A673 (cell line): ENCODE measurements at regions not wholly inside any gene's neighbourhood (a gene's known extent, or its start where the extent isn't known, plus 50 kb on each side); places are given as distances from the start of the nearest gene placed in this dataset.

Experiments used
- BruUV-seq: library from RNA; stranded (reverse); fragments of 400-500 nt; replicated peaks from 2 replicates; lab custom pipeline; 2021; lab: Mats Ljungman, UMichigan
- CTCF ChIA-PET: fragments of 300-600 bp; sonication (Branson Sonifier 250); formaldehyde crosslinking; loops from one replicate; lab custom pipeline; 2022; ENCODE audit warnings: antibody characterized with exemption; lab: Charles Lee
- POLR2A ChIA-PET: fragments of 300-600 bp; sonication (Branson Sonifier 250); formaldehyde crosslinking; loops from one replicate; lab custom pipeline; 2022; ENCODE audit warnings: antibody characterized with exemption; ENCODE audit not compliant: low non-redundant PET; lab: Charles Lee
- DNase-seq: peaks from one replicate; pipeline ENCODE4 v3.0.0-alpha.2; 2015; ENCODE audit warnings: low spot score
- H3K27ac ChIP-seq: fragments of 200-600 bp; sonication (generic); 2 replicates; pipeline ENCODE4 v1.5.1; 2016; ENCODE audit warnings: mixed run types, low read depth, mild to moderate bottlenecking, mixed read lengths, antibody characterized with exemption, low read length; ENCODE audit not compliant: poor library complexity, severe bottlenecking
- H3K27me3 ChIP-seq: fragments of 200-600 bp; sonication (generic); replicated peaks from 2 replicates; pipeline ENCODE4 v1.6.1; 2017; ENCODE audit warnings: mixed run types, low read depth, mild to moderate bottlenecking, mixed read lengths, antibody characterized with exemption, low read length; ENCODE audit not compliant: insufficient read depth, poor library complexity
- H3K36me3 ChIP-seq: fragments of 200-600 bp; sonication (generic); 2 replicates; pipeline ENCODE4 v1.6.1; 2016; ENCODE audit warnings: mixed run types, mild to moderate bottlenecking, mixed read lengths, antibody characterized with exemption, low read length; ENCODE audit not compliant: insufficient read depth, poor library complexity, severe bottlenecking
- H3K4me1 ChIP-seq: fragments of 200-600 bp; sonication (generic); 2 replicates; pipeline ENCODE4 v1.6.1; 2017; ENCODE audit warnings: mixed run types, mild to moderate bottlenecking, mixed read lengths, antibody characterized with exemption, low read length; ENCODE audit not compliant: insufficient read depth, poor library complexity, severe bottlenecking
- H3K4me3 ChIP-seq: fragments of 200-600 bp; sonication (generic); 2 replicates; pipeline ENCODE4 v1.5.1; 2016; ENCODE audit warnings: low read depth, mixed run types, mild to moderate bottlenecking, mixed read lengths, low read length; ENCODE audit not compliant: poor library complexity, severe bottlenecking
- H3K9me3 ChIP-seq: fragments of 200-600 bp; sonication (generic); 2 replicates; pipeline ENCODE4 v1.6.1; 2016; ENCODE audit warnings: mixed run types, low read depth, mild to moderate bottlenecking, mixed read lengths, antibody characterized with exemption, low read length; ENCODE audit not compliant: poor library complexity, severe bottlenecking
- CTCF ChIP-seq: fragments of 300-800, 200-600 bp; sonication (generic); conservative IDR thresholded peaks from 2 replicates; pipeline ENCODE4 v1.5.1; 2017; ENCODE audit warnings: low read depth, mild to moderate bottlenecking, antibody characterized with exemption, low read length, moderate library complexity, mixed read lengths
- EZH2 ChIP-seq: fragments of 200-600 bp; sonication (generic); IDR thresholded peaks from 2 replicates; pipeline ENCODE4 v1.6.1; 2017; ENCODE audit warnings: borderline replicate concordance, low read depth, mild to moderate bottlenecking, mixed read lengths, antibody characterized with exemption, low read length; ENCODE audit not compliant: poor library complexity, severe bottlenecking
- intact Hi-C: fragments of 100-400 bp; cut with micrococcal nuclease; formaldehyde crosslinking; loops from one replicate; pipeline ENCODE4 v1.10.0; 2022; ENCODE audit not compliant: unreplicated experiment

GRCh38 chr20:40575851-40576250 is 113.2 kb downstream of the MAFB start:
- Histone ChIP-seq H3K27me3 (no peaks in the 10 kb centered on the region), H3K4me1 (no peaks in the 10 kb centered on the region), H3K9me3 (no peaks in the 10 kb centered on the region), H3K27ac (no peak overlapping the region), H3K36me3 (no peaks in the 10 kb centered on the region), H3K4me3 (no peak overlapping the region)
- DNase-seq: no peak
- ChIA-PET POLR2A (interaction anchor here (0.7 kb wide), 1 partner anchor 702 kb away, joined by 3 read pairs; no protein-coding TSS in a partner anchor), CTCF (no interaction called here)
- BruUV-seq: no TSS peak
- no peak for TF ChIP-seq CTCF
- TF ChIP-seq EZH2: no peak
- intact Hi-C loops: no loop called here

- TF ChIP-seq EZH2 (no peak), CTCF (no peak)
- Histone ChIP-seq H3K27ac (no peak overlapping the region), H3K4me3 (no peak overlapping the region), H3K9me3 (no peaks in the 10 kb centered on the region), H3K36me3 (no peaks in the 10 kb centered on the region), H3K27me3 (no peaks in the 10 kb centered on the region), H3K4me1 (no peaks in the 10 kb centered on the region)
- no TSS peak for BruUV-seq
- ChIA-PET CTCF (no interaction called here), POLR2A (no interaction called here)
- intact Hi-C loops: no loop called here
- no peak for DNase-seq
These were observed 116.8 kb downstream of the MAFB start for GRCh38 chr20:40572251-40572650.

- H3K4me3 ChIP-seq: no peak overlapping the region
- POLR2A ChIA-PET: interaction anchor here (0.7 kb wide), 1 partner anchor 1646 kb away, joined by 4 read pairs; no protein-coding TSS in a partner anchor
- H3K27ac ChIP-seq: no peak overlapping the region
- CTCF ChIA-PET: no interaction called here
- TF ChIP-seq EZH2 (no peak), CTCF (no peak)
- no peaks in the 10 kb centered on the region for H3K36me3 ChIP-seq
- H3K27me3 ChIP-seq: no peaks in the 10 kb centered on the region
- DNase-seq: no peak
- no peaks in the 10 kb centered on the region for H3K9me3 ChIP-seq
- intact Hi-C loops: no loop called here
- no TSS peak for BruUV-seq
- no peaks in the 10 kb centered on the region for H3K4me1 ChIP-seq
These were observed 117.4 kb downstream of the MAFB start for GRCh38 chr20:40571639-40572038.
